GM21360 (cell line): ENCODE measurements at regions not wholly inside any gene's neighbourhood (a gene's known extent, or its start where the extent isn't known, plus 50 kb on each side); places are given as distances from the start of the nearest gene placed in this dataset.

Experiments
- ATAC-seq: cut with Tn5 transposase; IDR thresholded peaks from one replicate; pipeline ENCODE4 v1.9.1; 2021; ENCODE audit warnings: mild to moderate bottlenecking, moderate library complexity; ENCODE audit not compliant: unreplicated experiment

DNA sequence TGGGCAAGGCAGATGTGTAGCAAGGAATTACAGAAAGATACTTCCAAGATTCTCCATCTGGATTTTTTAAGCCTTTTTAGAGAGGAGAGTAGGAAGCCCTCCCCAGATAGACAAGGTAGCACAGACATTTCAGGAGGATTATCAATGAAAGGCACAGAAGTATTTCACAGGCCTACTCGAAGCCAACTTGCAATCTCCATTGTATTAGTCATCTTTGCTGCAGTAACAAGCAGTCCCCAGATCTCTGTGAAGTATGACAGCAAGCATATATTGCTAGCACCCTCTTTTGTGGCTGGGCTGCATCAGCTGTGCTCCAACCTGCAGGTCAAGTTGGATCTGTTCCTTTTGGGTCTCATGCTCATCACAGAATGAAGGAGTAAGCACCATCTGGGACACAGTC lies 101.6 kb downstream of the MAF start:
- ATAC-seq, result no peak

DNA sequence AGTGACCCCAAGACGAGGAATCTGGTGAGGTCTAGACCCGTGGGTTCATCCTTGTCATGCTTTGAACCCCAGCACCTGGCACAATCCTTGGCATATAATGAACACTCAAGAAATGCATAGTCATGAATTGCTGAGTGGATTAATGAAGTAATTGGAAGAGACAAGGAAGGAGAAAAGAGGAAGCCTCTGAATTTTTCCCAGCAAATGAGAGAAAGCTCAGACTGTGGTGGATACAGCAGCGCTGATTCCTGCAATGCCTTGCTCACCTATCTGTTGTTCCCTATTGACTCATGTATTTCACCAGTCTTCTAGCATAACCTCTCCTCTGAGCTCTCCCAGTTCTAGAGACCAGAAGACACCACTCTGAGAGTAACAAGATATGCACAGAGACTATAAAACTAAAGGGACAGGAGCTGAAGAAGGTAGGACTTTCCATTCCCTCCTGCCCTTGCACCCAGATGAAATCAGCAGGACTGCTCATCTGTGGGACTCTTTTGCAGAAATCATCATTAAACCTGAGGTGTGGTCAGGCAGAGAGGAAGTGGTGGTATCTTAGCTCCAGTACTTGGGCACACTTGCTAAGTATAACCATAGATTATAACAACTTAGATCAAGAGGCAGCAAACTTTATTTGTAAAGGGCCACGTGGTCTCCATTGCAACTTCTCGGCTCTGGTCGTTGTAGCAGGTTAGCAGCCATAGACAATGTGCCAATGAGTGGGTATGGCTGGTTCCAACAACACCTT lies 102.8 kb downstream of the MAF start:
- no peak for ATAC-seq

DNA sequence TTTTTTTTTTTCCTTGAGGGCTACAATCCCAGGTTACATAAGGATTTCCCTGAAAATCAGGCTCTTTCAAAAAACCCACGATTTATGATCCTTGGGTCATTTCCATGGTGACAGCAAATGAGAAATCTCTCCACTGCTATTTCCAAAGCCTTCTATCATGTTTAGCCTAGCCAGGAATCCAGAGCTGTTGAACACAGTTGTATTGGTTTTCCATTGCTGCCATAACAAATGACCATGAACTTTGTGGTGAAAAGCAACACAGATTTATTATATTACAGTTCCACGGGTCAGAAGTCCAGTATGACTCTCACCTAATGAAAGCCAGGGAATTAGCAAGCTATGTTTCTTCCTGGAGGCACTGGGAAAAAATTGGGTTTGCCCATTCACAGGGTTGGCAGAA lies 106.6 kb downstream of the MAF start:
- no peak for ATAC-seq

DNA sequence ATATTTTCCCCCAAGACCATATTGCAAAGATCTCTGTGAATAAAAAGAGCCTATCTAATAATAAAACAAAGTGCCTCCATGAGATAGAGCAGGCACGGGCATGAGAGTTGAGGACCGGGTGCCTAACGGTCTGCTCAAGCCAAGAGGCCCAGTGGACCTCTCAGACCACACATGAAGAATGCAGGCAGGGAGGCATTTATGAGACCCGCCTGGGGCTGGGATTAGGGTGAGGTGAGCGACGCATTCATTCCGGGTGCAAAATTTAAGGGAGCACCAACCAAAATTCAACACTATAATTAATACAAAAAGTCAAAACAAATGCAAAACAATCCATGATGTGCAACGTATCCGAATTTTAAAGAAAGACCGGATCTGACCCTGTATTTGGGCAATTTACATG lies 108.5 kb downstream of the MAF start:
- no peak for ATAC-seq

DNA sequence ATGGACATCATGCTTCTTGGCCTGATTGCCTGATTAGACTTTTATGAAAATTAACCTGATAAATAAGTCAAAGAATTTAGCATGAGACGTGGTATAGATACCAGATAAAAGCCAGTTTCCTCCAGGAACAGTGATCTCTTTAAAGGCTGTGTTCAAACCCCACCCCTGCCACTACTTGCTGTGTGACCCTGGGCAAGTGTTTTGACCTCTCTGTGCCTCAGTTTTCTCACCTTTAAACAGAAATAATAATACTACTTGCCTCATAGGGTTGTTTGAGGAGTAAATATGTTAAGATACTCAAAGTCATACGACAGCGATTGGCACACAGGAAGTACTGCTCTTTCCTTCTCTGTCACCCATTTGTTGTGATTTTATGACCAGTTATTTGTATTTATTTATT lies 115.5 kb downstream of the MAF start:
- ATAC-seq, result no peak

DNA sequence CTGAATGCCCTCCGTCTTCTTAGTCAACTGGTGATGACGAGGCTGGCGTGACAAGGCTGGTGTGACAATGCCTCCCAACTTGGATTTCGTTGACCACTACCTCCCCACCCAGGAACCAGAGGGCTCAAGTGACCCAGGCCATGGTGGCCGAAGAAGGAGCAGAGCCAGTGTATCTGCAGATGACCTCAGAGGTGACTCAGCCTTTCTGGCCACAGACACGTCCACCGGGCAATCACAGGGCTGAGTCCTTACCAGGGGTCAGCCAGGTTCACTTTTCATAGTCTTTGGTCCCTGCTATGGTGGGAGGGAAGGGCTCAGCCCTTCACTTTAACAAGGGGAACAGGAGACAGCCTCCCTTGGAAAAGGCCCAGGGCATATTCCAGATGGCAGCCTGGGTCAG lies 116.3 kb downstream of the MAF start:
- no peak for ATAC-seq

DNA sequence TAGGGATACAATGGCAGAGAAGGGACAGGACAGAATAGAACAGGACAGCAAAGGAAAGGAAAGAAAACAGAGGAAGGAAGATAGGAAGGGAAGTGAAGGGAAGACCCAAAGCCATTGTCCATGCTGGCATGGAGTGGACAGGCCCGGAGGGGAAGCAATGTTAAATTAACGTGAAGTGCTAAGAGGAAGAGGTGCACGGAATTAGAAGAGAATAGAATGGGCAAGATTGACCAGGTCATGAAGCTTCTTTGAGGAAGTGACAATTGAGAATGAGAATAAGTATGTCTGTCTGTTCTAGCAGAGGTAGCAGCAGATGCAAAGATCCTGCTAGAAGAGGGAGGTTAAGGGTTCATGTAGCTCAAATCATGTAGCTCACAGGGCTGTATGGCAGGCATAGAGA lies 117.2 kb downstream of the MAF start:
- ATAC-seq, result no peak

DNA sequence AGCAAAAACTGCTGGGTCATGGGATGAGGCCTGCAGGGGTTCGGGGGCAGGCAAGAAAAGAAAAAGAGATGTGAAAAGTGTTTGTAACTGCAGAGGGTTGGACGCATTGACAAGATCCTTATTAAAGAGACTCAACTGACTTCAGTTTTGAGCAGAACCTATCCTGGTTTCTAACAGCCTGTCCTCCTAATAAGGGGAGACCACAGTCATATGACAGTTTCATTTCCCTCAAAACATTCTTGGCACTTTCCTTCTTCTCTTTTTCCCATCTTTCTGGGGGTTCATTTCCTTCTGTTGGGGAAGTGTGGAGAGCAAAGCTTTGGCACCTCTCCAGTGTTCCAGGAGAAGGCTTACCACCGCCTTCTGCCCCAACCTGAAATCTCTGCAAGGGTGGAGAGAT lies 118.5 kb downstream of the MAF start:
- no peak for ATAC-seq

DNA sequence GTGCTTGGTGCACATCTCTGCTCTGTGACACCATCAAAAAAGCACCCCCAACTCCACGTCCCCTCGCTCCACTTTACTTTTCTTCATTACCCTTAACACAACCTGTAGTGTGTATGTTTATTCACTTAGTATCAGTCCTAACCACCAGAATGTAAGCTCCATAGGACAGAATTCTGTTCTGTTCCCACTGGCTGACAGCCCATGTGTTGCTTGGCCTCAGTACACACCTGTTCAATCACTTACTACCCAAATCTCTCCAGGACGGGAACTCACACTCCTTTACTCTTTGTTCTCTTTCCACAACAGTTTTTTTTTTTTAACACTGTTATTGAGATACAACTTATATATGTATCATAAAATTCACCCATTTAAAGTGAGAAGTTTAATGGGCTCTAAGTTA lies 119.6 kb downstream of the MAF start:
- no peak for ATAC-seq

DNA sequence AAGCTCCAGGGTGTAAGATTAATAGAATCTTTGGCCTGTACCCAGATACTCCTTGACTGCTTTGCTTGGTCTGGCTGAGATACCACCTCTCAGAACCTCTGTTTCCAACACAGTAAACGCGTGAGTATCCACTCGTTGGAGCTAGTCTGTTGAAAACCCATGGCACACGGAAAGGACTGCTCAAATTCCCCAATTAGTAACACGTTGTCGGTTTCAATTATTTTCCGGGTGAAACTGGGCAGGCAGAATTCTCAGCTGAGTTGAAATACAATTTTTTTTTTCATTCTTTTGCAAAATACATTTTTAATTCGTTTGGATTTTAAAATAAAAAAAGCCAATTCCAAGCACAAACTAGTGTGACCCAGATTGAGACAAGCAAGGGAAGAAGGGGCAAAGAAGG lies 120.5 kb downstream of the MAF start:
- ATAC-seq, result no peak

DNA sequence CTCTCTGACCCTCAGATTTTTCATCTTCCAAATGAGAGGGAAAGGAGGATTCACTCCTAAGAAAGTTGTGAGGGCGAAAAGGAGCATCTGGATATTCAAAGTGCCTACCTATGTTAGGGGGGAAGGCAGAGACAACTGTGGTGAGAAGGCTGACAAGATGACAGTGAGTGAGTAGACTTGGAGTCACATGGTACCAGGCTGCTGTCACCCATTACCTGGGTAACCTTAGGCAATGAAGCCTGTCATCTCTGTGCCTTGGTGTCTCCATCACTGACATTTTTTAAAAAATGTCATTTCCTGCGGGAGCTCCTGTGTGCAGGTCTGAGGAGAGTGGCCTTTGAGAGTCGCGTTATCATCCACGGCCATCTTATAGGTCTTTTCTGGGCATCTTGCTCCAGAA lies 124.0 kb downstream of the MAF start:
- no peak for ATAC-seq

DNA sequence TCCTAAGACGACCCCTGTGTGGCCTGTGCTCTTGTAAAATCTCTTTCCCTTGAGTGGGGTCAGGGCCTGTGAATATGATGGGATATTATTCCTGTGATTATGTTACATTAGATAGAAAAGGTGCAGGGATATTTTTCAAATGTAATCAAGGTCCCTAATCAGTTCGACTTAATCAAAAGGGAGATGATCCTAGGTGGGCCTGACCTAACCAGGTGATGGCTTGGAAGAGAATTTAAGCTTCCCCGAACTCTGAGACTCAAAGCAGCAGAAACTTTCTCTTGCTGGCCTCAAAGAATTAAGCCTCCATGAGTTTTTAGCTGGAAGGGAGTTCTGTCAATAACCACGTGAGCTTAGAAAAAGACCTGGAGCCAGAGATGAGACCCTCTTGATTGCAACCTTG lies 124.7 kb downstream of the MAF start:
- ATAC-seq, result no peak

DNA sequence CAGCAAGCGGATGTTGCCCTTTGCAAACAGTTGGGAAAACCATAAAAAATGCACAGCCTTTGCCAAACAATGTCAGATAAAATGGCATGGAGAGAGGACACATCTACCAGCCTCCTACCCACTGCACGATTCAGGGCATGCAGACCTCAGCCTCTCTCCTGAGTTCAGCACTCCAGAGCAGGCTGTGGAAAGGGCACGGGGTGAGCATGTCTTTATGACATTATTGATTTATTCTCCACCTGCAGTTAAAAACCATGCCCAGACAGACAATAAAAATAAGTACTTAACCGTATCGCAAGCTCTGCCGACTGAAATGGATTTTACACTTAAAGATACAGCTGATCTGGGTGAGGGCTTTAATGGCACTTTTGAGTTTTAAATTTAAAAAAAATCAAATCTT lies 127.1 kb downstream of the MAF start:
- ATAC-seq, result no peak

DNA sequence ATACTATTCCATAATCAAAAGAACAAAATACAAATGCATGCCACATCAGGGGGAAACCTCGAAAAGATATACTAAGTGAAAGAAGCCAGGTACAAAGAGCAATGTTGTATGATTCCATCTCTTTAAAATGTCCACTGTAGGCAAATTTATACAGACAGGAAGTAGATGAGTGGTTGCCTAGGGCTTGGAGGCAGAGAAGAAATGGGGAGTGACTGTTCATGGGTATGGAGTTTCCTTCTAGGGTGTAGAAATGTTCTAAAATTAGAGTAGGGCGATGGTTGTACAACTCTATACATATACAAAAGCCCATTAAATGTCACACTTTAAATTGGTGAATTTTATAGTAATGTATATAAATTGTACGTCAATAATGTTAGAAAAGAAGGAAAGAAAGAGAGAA lies 128.1 kb downstream of the MAF start:
- ATAC-seq, result no peak

DNA sequence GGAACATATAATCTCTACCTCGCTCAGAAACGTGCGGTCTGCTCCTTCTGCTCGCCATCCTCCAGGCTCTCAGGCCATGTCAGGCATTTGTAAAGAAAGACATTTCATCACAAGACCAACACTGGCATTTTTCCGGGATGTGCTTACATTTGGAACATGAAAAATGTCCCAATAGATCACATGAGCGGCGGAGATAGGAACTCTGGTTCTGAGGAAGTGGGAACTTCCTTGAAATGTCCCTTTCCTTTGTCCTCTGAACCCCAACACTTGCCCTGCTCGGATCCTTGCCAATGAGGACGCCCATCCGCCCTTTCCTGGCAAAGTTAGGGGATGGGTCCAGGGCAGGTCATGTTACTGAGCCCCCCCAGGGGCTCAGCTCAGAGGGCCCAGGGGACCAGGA lies 130.5 kb downstream of the MAF start:
- no peak for ATAC-seq

DNA sequence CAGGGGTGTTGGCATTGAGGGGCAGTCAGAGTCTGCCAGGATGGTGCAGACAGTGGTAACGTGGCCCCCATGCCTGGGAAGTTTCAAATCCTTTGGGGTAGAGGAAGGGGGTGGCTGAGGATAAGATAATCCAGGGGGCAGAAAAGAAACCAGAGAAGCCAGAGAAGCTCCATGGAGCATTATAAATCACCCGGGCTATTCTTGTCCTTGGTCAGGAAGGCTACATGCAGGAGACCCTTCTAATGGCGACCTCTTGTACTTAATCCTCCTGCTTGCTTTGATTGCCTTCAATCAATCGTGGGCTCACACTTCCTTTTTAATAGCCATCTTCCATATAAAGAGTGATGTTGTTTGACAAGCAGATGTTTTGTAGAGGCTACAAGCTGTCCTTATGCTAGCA lies 131.9 kb downstream of the MAF start:
- no peak for ATAC-seq

DNA sequence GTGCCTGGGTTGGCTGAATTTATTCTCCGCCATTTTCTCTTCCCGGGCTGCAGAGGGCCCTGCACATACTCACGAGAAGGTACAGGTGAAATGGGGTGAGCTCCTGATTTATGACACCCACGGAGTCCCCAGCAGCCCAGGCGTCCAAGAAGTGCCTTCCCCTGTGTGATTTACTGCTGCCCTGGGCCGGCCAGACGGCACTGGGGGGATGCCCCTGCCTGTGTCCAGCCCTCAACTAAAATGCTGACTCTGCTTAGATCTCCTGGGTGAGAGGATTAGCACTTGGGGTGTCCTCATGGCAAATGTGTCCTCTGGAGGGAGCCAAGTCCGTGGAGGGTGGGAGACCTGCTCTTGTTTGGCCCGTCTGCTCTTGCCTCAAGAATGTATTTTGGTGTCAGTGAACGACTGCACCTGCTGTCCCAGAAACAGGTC lies 132.4 kb downstream of the MAF start:
- no peak for ATAC-seq

DNA sequence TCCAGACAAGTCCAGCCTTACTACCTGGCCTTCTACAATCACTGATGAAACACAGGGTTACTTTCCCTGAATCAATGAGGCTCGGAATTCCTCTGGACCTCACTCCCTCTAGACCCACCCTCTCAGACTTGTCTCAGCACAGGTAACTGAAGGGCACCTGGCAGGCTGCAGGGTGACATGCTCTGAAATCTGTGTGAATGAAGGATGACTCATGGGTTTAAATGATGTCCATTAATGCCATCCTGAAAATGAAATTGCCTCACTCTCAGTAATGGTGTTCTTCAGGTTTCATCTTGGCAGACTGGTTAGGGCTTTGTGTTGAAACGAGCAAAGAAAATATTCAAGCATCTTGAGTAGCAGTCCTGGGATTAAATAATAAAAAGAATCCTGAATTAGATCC lies 134.4 kb downstream of the MAF start:
- no peak for ATAC-seq

DNA sequence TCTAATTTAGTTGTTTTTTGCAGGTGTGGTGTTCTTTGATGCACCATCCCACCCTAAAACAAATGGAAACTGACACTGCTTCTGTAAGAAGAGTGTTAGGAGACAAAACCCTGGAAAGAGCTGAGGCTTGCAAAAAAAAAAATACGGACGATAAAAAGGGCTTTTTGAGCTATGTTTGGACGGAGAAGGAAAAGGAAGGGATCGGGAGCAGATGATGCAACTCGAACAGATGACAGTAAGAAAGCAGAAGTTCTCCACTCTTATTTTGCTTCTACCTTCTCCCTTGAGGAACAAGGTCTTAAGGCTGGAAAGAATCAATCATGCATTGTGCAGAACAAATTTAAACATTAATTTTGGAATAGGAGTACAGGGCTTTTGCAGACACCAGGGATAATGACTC lies 136.7 kb downstream of the MAF start:
- no peak for ATAC-seq

DNA sequence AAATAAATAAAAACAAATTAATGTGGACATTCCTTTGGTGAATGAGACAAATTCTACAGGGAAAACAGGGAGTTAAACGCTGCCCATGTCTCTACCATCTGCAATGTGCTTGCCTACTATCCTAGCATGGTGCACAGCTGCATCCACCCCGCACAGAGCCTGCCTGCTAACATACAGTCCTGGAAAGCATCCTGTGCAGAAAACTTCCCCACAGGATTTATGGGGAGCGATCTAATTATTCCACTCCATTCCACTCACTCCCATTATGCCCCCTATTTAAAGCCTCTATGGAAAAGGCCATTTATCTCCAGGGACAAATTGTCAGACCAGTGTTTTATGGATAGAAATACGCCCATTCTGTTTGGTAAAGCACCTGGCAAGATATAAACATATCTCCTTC lies 144.5 kb downstream of the MAF start:
- ATAC-seq, result no peak

DNA sequence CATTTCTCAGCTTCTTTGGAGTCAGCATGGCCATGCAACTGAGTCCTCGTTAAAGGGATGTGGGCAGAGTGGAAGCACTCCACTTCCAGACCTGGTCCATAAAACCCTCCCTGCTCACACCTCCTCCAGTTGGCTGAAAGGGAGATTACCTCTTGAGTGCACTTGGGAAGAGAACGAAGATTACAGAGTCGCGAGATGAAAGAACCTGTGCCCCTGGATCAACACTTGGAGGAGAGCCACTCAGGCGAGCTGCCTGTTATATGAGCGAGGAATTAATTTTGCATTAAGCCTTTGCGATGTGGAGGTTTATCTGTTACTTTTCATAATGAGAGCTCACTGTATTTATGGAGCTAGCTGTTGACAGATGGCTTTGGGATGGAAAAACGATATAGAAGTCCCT lies 147.9 kb downstream of the MAF start:
- ATAC-seq, result no peak

DNA sequence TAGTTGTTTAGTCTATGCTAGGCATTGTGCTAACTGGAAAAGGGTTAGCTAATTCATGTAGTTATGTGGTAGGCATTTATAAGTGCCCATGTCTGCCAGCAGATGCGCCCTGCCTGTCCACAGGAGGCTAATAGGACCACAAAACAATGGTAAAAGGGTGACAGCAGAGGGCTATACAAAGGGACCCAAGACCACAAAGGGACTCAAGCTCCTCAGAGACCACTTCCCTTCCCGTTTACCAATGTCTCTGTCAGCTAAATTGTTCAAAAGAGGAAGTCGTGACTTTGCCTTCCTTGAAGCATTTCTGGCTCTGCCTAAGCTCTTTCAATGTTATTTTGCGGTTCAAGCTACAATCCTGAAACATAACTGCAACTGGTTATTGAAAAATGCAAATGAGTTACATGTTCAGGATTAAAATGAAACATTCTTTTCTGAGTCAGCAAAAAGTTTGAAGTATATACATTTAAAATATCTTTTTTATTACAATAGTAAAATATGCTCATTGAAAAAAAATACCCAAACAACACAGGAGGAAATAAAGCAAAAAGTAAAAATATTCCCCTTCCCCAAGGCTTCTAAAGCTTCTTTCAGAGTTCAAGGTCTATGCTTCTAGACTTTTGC lies 149.2 kb downstream of the MAF start:
- ATAC-seq, result peak; percentile 87

DNA sequence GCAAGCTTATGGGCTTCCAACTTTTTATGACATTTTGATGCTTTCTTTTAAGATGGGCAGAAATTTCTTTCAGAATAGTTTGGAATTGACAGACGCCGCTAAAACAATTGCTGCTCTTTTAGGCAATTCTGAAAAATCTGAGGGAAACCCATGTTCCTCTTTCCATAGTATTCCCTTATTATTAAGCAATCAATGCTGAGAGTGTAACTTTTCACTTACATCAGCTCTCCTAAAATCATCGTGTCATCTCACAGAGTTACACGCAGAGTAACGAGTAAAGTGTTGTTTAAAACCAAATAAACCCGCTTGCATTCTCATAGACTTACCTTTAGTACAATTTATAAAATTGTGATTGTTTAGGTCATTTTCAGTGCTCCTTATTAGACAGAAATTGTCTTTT lies 150.6 kb downstream of the MAF start:
- no peak for ATAC-seq
